Dedifferentiated amniotic fluid mesenchymal stem cell (primary cell): ENCODE measurements at regions not wholly inside any gene's neighbourhood (a gene's known extent, or its start where the extent isn't known, plus 50 kb on each side); places are given as distances from the start of the nearest gene placed in this dataset.
A peak's percentile ranks its signal among the peaks of the same experiment; 100 is the strongest.

Source experiments
- DNase-seq: peaks from one replicate; pipeline ENCODE4 v3.0.0-alpha.2; 2016; ENCODE audit errors: extremely low spot score

GRCh38 chr18:51647346-51647745, 449.9 kb upstream of the MEX3C start:
- no peak for DNase-seq

GRCh38 chr18:51647942-51648341, 450.5 kb upstream of the MEX3C start:
- DNase-seq: no peak

- DNase-seq: no peak
These were observed 452.3 kb upstream of the MEX3C start for GRCh38 chr18:51649796-51650195.

- DNase-seq: no peak
These were observed 454.3 kb upstream of the MEX3C start for GRCh38 chr18:51651761-51652160.

- no peak for DNase-seq
These were observed 456.2 kb upstream of the MEX3C start for GRCh38 chr18:51653507-51654213.

- DNase-seq: no peak
These were observed 457.2 kb upstream of the MEX3C start for GRCh38 chr18:51654488-51655326.

- DNase-seq: no peak
These were observed 457.8 kb upstream of the MEX3C start for GRCh38 chr18:51655327-51655698.

- DNase-seq: no peak
These were observed 458.8 kb upstream of the MEX3C start for GRCh38 chr18:51656249-51656648.

- DNase-seq: no peak
These were observed 461.0 kb upstream of the MEX3C start for GRCh38 chr18:51658436-51658835.

- no peak for DNase-seq
These were observed 462.3 kb upstream of the MEX3C start for GRCh38 chr18:51659781-51660180.

GRCh38 chr18:51660188-51660715, 462.8 kb upstream of the MEX3C start:
- DNase-seq: no peak

- no peak for DNase-seq
These were observed 466.8 kb upstream of the MEX3C start for GRCh38 chr18:51664236-51664635.

- no peak for DNase-seq
These were observed 469.3 kb upstream of the MEX3C start for GRCh38 chr18:51666763-51667191.

GRCh38 chr18:51668101-51668500, 470.6 kb upstream of the MEX3C start:
- DNase-seq: peak; percentile 30

GRCh38 chr18:51668607-51669006, 471.1 kb upstream of the MEX3C start:
- DNase-seq: no peak

GRCh38 chr18:51686590-51686989, 489.1 kb upstream of the MEX3C start:
- no peak for DNase-seq

GRCh38 chr18:51687845-51688585, 490.5 kb upstream of the MEX3C start:
- DNase-seq: no peak

- no peak for DNase-seq
These were observed 495.1 kb upstream of the MEX3C start for GRCh38 chr18:51692612-51693011.

GRCh38 chr18:51711298-51711889, 513.9 kb upstream of the MEX3C start:
- no peak for DNase-seq

GRCh38 chr18:51712821-51713220, 515.3 kb upstream of the MEX3C start:
- DNase-seq: no peak

GRCh38 chr18:51716277-51716676, 518.8 kb upstream of the MEX3C start:
- no peak for DNase-seq

- DNase-seq: no peak
These were observed 523.9 kb upstream of the MEX3C start for GRCh38 chr18:51721388-51721787.
